SK-N-SH (cell line): ENCODE measurements at regions not wholly inside any gene's neighbourhood (a gene's known extent, or its start where the extent isn't known, plus 50 kb on each side); places are given as distances from the start of the nearest gene placed in this dataset.
"Not testable (repeated sequence)": the region's sequence is repeated elsewhere in the genome, so short reads cannot be mapped to it uniquely, and the experiment has no call there.

Experiments
- CTCF ChIA-PET: fragments of 300-600, 350-600 bp; formaldehyde crosslinking; extraction: SDS; loops from one replicate; lab custom pipeline; 2021; lab: Yijun Ruan, JAX
- POLR2A ChIA-PET: fragments of 350-600 bp; sonication (Branson Sonifier 250); formaldehyde crosslinking; extraction: SDS; loops from one replicate; lab custom pipeline; 2020; ENCODE audit warnings: antibody characterized with exemption, inconsistent platforms; lab: Yijun Ruan, JAX
- DNase-seq: peaks from one replicate; pipeline ENCODE4 v3.0.0; 2012
- H2AFZ ChIP-seq: fragments of 200-600 bp; sonication (generic); 2 replicates; pipeline ENCODE4 v1.8.1; 2016; ENCODE audit warnings: antibody characterized with exemption, mild to moderate bottlenecking, low read depth
- H3F3A ChIP-seq: fragments of 200-600 bp; sonication (generic); replicated peaks from 2 replicates; pipeline ENCODE3; 2016; ENCODE audit warnings: antibody characterized with exemption, mild to moderate bottlenecking; ENCODE audit not compliant: insufficient read depth
- H3K27ac ChIP-seq, 2 experiments: fragments of 200-500 bp in 1 of 2; fragments of 200-600 bp in 1 of 2; sonication (Bioruptor generic) in 1 of 2; sonication (generic), shearing (Covaris generic) in 1 of 2; 2 replicates each; pipeline versions ENCODE4 v1.5.1 to v1.6.1; 2014 to 2016; ENCODE audit warnings: low read depth in 2 of 2, inconsistent platforms in 1 of 2, low read length in 1 of 2, mild to moderate bottlenecking in 1 of 2, mixed read lengths in 1 of 2
- H3K27me3 ChIP-seq: fragments of 200-600 bp; sonication (generic), shearing (Covaris generic); 2 replicates; pipeline ENCODE4 v1.6.1; 2016; ENCODE audit warnings: mixed run types; ENCODE audit not compliant: insufficient read depth
- H3K36me3 ChIP-seq, 2 experiments: fragments of 200-500 bp in 1 of 2; fragments of 200-600 bp in 1 of 2; sonication (Bioruptor generic) in 1 of 2; sonication (generic) in 1 of 2; replicated peaks in 1 of 2; 2 replicates each; pipeline versions ENCODE3 to v1.5.1; 2014 to 2016; ENCODE audit warnings: low read length in 1 of 2, mild to moderate bottlenecking in 1 of 2; ENCODE audit not compliant: insufficient read depth in 2 of 2, control insufficient read depth in 1 of 2
- H3K4me1 ChIP-seq, 2 experiments: fragments of 200-500 bp in 1 of 2; fragments of 200-600 bp in 1 of 2; sonication (Bioruptor generic) in 1 of 2; sonication (generic), shearing (Covaris generic) in 1 of 2; 2 replicates each; pipeline versions ENCODE4 v1.5.1 to v1.6.1; 2014 to 2016; ENCODE audit warnings: low read depth in 1 of 2, low read length in 1 of 2, mixed run types in 1 of 2; ENCODE audit not compliant: insufficient read depth in 2 of 2, control insufficient read depth in 1 of 2
- H3K4me2 ChIP-seq: fragments of 200-600 bp; sonication (generic), shearing (Covaris generic); 2 replicates; pipeline ENCODE4 v1.6.1; 2017; ENCODE audit warnings: mixed run types
- H3K4me3 ChIP-seq, 2 experiments: fragments of 200-500 bp in 1 of 2; fragments of 200-600 bp in 1 of 2; sonication (Bioruptor generic) in 1 of 2; sonication (generic), shearing (Covaris generic) in 1 of 2; 2 replicates each; pipeline versions ENCODE4 v1.5.1 to v1.8.1; 2014 to 2016; ENCODE audit warnings: low read depth in 2 of 2, inconsistent platforms in 1 of 2, low read length in 1 of 2, mild to moderate bottlenecking in 1 of 2, mixed read lengths in 1 of 2, moderate library complexity in 1 of 2
- H3K79me2 ChIP-seq: fragments of 200-600 bp; sonication (generic); 2 replicates; pipeline ENCODE4 v1.8.1; 2017; ENCODE audit warnings: mild to moderate bottlenecking; ENCODE audit not compliant: insufficient read depth
- H3K9ac ChIP-seq: fragments of 200-600 bp; sonication (generic); 2 replicates; pipeline ENCODE4 v1.6.1; 2017; ENCODE audit warnings: mixed run types
- H3K9me2 ChIP-seq: fragments of 200-600 bp; sonication (generic); 2 replicates; pipeline ENCODE4 v1.6.1; 2017; ENCODE audit warnings: mixed run types
- H3K9me3 ChIP-seq: fragments of 200-600 bp; sonication (generic); 2 replicates; pipeline ENCODE4 v1.6.1; 2017; ENCODE audit warnings: mixed run types, mild to moderate bottlenecking, moderate library complexity
- H4K20me1 ChIP-seq: fragments of 200-600 bp; sonication (generic); 2 replicates; pipeline ENCODE4 v1.6.1; 2017; ENCODE audit warnings: mild to moderate bottlenecking, mixed run types; ENCODE audit not compliant: insufficient read depth
- CHD2 ChIP-seq: fragments of 150-350 bp; IDR thresholded peaks from 2 replicates; pipeline ENCODE4 v1.6.1; 2018; ENCODE audit warnings: low read length; ENCODE audit not compliant: partially characterized antibody
- NRF1 ChIP-seq: IDR thresholded peaks from 2 replicates; pipeline ENCODE4 v1.6.1; 2012; ENCODE audit warnings: low read depth, mild to moderate bottlenecking, low read length
- SIN3A ChIP-seq: IDR thresholded peaks from 2 replicates; pipeline ENCODE4 v1.6.1; 2012; ENCODE audit warnings: low read depth, mild to moderate bottlenecking, low read length, moderate library complexity, borderline replicate concordance
- WGBS: methylation state at CpG from one replicate; pipeline ENCODE4 v1.1.6; 2017; ENCODE audit warnings: low lambda C conversion rate; 5-methylcytosine and 5-hydroxymethylcytosine counted together

- 10% methylated on average over 20 of the region's 28 CpGs for WGBS
- TF ChIP-seq NRF1 = peak; percentile 59; the same call in 1 of the 2 replicates
- TF ChIP-seq CHD2 = no peak
- no peak overlapping the region for H3K27ac ChIP-seq
- POLR2A ChIA-PET = no interaction called here
- peak overlapping the region in 1 of 2 experiments; percentile 14; a peak in 1 of 4 replicates for H3K4me3 ChIP-seq
- H3K9ac ChIP-seq = no peak overlapping the region
- peak; percentile 78 for DNase-seq
- no peaks in the 10 kb centered on the region for H3K9me3 ChIP-seq
- H2AFZ ChIP-seq = no peak overlapping the region
- H3K9me2 ChIP-seq = no peaks in the 10 kb centered on the region
- H4K20me1 ChIP-seq = no peaks in the 10 kb centered on the region
- no peaks in the 10 kb centered on the region for H3K79me2 ChIP-seq
- no peaks in the 10 kb centered on the region for H3F3A ChIP-seq
- no peaks in the 10 kb centered on the region; a peak in 1 of 4 replicates for H3K4me1 ChIP-seq
- no peaks in the 10 kb centered on the region for H3K36me3 ChIP-seq
- H3K27me3 ChIP-seq = no peaks in the 10 kb centered on the region
- no peak overlapping the region for H3K4me2 ChIP-seq
- CTCF ChIA-PET = no interaction called here
Observed at GRCh38 chr7:57651006-57651405, 201.0 kb downstream of the ZNF716 start.

GRCh38 chr7:57651611-57652010 lies 201.6 kb downstream of the ZNF716 start:
- H4K20me1 ChIP-seq, DNase-seq, H3K9me3 ChIP-seq, H3F3A ChIP-seq, POLR2A ChIA-PET, H3K79me2 ChIP-seq, CTCF ChIA-PET, H3K4me1 ChIP-seq, H3K27me3 ChIP-seq, H3K4me2 ChIP-seq, H3K36me3 ChIP-seq, H2AFZ ChIP-seq, H3K9me2 ChIP-seq, H3K27ac ChIP-seq, H3K9ac ChIP-seq: not testable (repeated sequence)
- peak overlapping the region in 1 of 2 experiments; percentile 14; a peak in 1 of 4 replicates for H3K4me3 ChIP-seq
- 47% methylated on average over 18 of the region's 19 CpGs for WGBS

GRCh38 chr7:57653262-57653830 lies 203.4 kb downstream of the ZNF716 start:
- H3K4me1 ChIP-seq = no peaks in the 10 kb centered on the region; a peak in 1 of 4 replicates
- 37% methylated on average over 32 of the region's 36 CpGs for WGBS
- TF ChIP-seq SIN3A = no peak
- H3K79me2 ChIP-seq = no peaks in the 10 kb centered on the region
- no peaks in the 10 kb centered on the region for H4K20me1 ChIP-seq
- ChIA-PET CTCF (no interaction called here), POLR2A (no interaction called here)
- H3K9ac ChIP-seq = no peak overlapping the region
- H3K36me3 ChIP-seq = no peaks in the 10 kb centered on the region
- no peak overlapping the region for H3K27ac ChIP-seq
- H3K9me2 ChIP-seq = no peaks in the 10 kb centered on the region
- no peak overlapping the region for H3K4me3 ChIP-seq
- no peaks in the 10 kb centered on the region for H3K9me3 ChIP-seq
- H3K27me3 ChIP-seq = no peaks in the 10 kb centered on the region
- DNase-seq = no peak
- no peak overlapping the region for H2AFZ ChIP-seq
- no peak overlapping the region for H3K4me2 ChIP-seq
- H3F3A ChIP-seq = no peaks in the 10 kb centered on the region

DNA sequence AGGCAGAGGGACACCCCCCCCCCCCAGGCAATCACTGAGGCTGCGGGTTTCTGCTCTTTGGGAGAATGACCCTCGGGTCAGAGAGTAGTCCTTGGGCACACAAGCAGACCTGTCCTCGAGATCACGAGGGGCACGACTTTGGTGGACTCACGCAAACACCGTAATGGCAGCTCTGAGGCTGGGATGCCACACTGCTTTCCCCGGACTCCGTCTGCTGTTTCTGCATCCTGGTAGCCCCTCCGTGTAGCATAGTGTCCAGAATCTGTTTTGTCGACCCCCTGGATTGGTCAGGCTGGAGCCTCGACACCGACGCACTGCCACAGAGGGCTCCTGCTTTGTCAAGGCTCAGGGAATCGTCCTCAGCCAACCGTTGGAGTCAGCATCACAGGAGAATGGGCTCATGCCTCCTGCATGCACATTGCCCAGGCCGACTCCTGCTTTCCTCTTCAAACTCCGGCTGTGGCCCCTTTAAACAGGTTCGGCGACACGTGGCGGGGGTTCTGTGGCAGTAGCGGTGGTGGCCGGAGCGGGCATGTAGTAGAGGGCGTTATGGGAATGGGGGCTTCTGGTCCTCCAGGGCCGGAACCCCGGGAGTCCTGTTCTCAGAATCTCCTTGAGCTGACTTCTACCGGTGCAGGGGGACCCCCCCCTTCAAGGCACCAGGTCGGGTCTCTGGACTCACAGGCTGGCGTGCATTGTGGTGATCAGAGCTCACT lies 205.3 kb downstream of the ZNF716 start:
- H3F3A ChIP-seq, CTCF ChIA-PET: not testable (repeated sequence)
- 11% methylated on average over 29 of the region's 31 CpGs for WGBS

DNA sequence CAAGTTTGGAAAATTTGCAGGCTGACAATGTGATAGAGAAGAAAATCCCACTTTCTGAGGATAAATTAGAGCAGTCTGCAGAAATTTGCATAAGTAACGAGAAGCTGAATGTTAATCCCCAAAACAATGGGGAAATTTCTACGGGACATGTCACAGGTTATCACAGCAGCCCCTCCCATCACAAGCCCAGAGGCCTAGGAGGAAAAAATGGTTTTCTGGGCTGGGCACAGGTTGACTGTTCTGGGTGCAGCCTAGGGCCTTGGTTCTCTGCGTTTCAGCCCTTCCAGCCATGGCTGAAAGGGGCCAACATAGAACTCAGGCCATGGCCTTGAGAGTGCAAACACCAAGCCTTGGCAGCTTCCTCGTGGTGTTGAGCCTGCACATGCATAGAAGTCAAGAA lies 209.2 kb downstream of the ZNF716 start:
- H3K9me2 ChIP-seq, H3K9ac ChIP-seq, H4K20me1 ChIP-seq, H2AFZ ChIP-seq, DNase-seq, H3K4me2 ChIP-seq, H3K27ac ChIP-seq, H3F3A ChIP-seq, CTCF ChIA-PET, H3K9me3 ChIP-seq, H3K4me1 ChIP-seq, H3K36me3 ChIP-seq, H3K79me2 ChIP-seq, POLR2A ChIA-PET, H3K27me3 ChIP-seq, H3K4me3 ChIP-seq: not testable (repeated sequence)
- WGBS = 0% methylated on average over 4 of the region's 4 CpGs

More for the DNA sequence above, 205.3 kb downstream of the ZNF716 start:
- H3K9ac ChIP-seq, DNase-seq, H3K9me2 ChIP-seq, H3K9me3 ChIP-seq, H3K4me1 ChIP-seq, H3K4me2 ChIP-seq, H2AFZ ChIP-seq, H3K27ac ChIP-seq, H3K4me3 ChIP-seq, H3K27me3 ChIP-seq, H4K20me1 ChIP-seq, POLR2A ChIA-PET, H3K36me3 ChIP-seq, H3K79me2 ChIP-seq: not testable (repeated sequence)

- H3K27ac ChIP-seq, H2AFZ ChIP-seq, H3K9me3 ChIP-seq, H3K9ac ChIP-seq, H3K9me2 ChIP-seq, CTCF ChIA-PET, H3F3A ChIP-seq, POLR2A ChIA-PET, H3K4me3 ChIP-seq, H3K4me2 ChIP-seq, H3K4me1 ChIP-seq, H3K79me2 ChIP-seq, DNase-seq, H4K20me1 ChIP-seq, H3K27me3 ChIP-seq, H3K36me3 ChIP-seq: not testable (repeated sequence)
- WGBS = 3% methylated on average over 1 of the region's 1 CpG
Observed at GRCh38 chr7:57676928-57677327, 227.0 kb downstream of the ZNF716 start.
